ENCODE measurements at regions not wholly inside any gene's neighbourhood (a gene's known extent, or its start where the extent isn't known, plus 50 kb on each side); places are given as distances from the start of the nearest gene placed in this dataset.

- H3K4me3 ChIP-seq (replicated peaks in 1 of 2; ENCODE audit: low read depth in 2 of 2, low read length in 2 of 2), result no peak overlapping the region
- DNase-seq (ENCODE audit: low read depth in 2 of 2), result peak; percentile 5 to 74
- TF ChIP-seq CTCF (IDR thresholded peaks at IDR 0.05; ENCODE audit: low read depth, low read length), result no peak
Measured at GRCh38 chr4:60223208-60223923, 976.8 kb upstream of the ADGRL3 start.

- DNase-seq (ENCODE audit: low read depth in 2 of 2), result no peak
- no peak overlapping the region for H3K4me3 ChIP-seq (replicated peaks in 1 of 2; ENCODE audit: low read depth in 2 of 2, low read length in 2 of 2)
- TF ChIP-seq CTCF (IDR thresholded peaks at IDR 0.05; ENCODE audit: low read depth, low read length), result no peak
Measured at GRCh38 chr4:60241866-60242265, 958.3 kb upstream of the ADGRL3 start.

- DNase-seq (ENCODE audit: low read depth in 2 of 2), result no peak
- no peak overlapping the region for H3K4me3 ChIP-seq (replicated peaks in 1 of 2; ENCODE audit: low read depth in 2 of 2, low read length in 2 of 2)
- no peak for TF ChIP-seq CTCF (IDR thresholded peaks at IDR 0.05; ENCODE audit: low read depth, low read length)
Measured at GRCh38 chr4:60249784-60250183, 950.3 kb upstream of the ADGRL3 start.

- TF ChIP-seq CTCF (IDR thresholded peaks at IDR 0.05; ENCODE audit: low read depth, low read length), result no peak
- DNase-seq (ENCODE audit: low read depth in 2 of 2), result no peak
- no peak overlapping the region for H3K4me3 ChIP-seq (replicated peaks in 1 of 2; ENCODE audit: low read depth in 2 of 2, low read length in 2 of 2)
Measured at GRCh38 chr4:60250657-60251056, 949.5 kb upstream of the ADGRL3 start.

- no peak overlapping the region for H3K4me3 ChIP-seq (replicated peaks in 1 of 2; ENCODE audit: low read depth in 2 of 2, low read length in 2 of 2)
- DNase-seq (ENCODE audit: low read depth in 2 of 2), result no peak
- no peak for TF ChIP-seq CTCF (IDR thresholded peaks at IDR 0.05; ENCODE audit: low read depth, low read length)
Measured at GRCh38 chr4:60259781-60260180, 940.3 kb upstream of the ADGRL3 start.

- no peak for DNase-seq (ENCODE audit: low read depth in 2 of 2)
- no peak for TF ChIP-seq CTCF (IDR thresholded peaks at IDR 0.05; ENCODE audit: low read depth, low read length)
- no peak overlapping the region for H3K4me3 ChIP-seq (replicated peaks in 1 of 2; ENCODE audit: low read depth in 2 of 2, low read length in 2 of 2)
Measured at GRCh38 chr4:60266505-60266904, 933.6 kb upstream of the ADGRL3 start.

GRCh38 chr4:60296386-60296785 lies 903.7 kb upstream of the ADGRL3 start:
- TF ChIP-seq CTCF (IDR thresholded peaks at IDR 0.05; ENCODE audit: low read depth, low read length), result no peak

More at GRCh38 chr4:60296386-60296785, 903.7 kb upstream of the ADGRL3 start:
- peak in 1 of 2 donors; percentile 56 for DNase-seq (ENCODE audit: low read depth in 2 of 2)
- H3K4me3 ChIP-seq (replicated peaks in 1 of 2; ENCODE audit: low read depth in 2 of 2, low read length in 2 of 2), result no peak overlapping the region
